ENCODE measurements at regions not wholly inside any gene's neighbourhood (a gene's known extent, or its start where the extent isn't known, plus 50 kb on each side); places are given as distances from the start of the nearest gene placed in this dataset.

- CTCF ChIA-PET, result no interaction called here
- no peak overlapping the region for H2AFZ ChIP-seq (ENCODE audit: low read length)
Measured at GRCh38 chr16:13858873-13859580, 60.9 kb upstream of the ERCC4 start.

GRCh38 chr16:13863075-13863765, 56.7 kb upstream of the ERCC4 start:
- H3K9me2 ChIP-seq (replicated peaks; ENCODE audit: low read length), result no peaks in the 10 kb centered on the region
- intact Hi-C loops (cut with micrococcal nuclease), result no loop called here
- no peaks in the 10 kb centered on the region for H3K9me3 ChIP-seq (ENCODE audit: low read length)
- TF ChIP-seq EZH2phosphoT487 (IDR thresholded peaks at IDR 0.05; ENCODE audit: borderline replicate concordance, low read length), result no peak
- TF ChIP-seq EZH2 (IDR thresholded peaks at IDR 0.05; ENCODE audit: low read length, unreplicated experiment), result no peak
- TF ChIP-seq CTCF (conservative IDR thresholded peaks at IDR 0.05; ENCODE audit: low read depth, low read length), result no peak
- no peak overlapping the region for H3K4me2 ChIP-seq (ENCODE audit: low read length)
- no TSS peak for BruUV-seq (replicated peaks)
- no peaks in the 10 kb centered on the region for H3K79me2 ChIP-seq (ENCODE audit: low read length)
- H3K9ac ChIP-seq (ENCODE audit: low read length), result no peak overlapping the region
- H2AFZ ChIP-seq (ENCODE audit: low read length), result no peak overlapping the region
- no peak overlapping the region for H3K27ac ChIP-seq (ENCODE audit: low read length)
- ChIA-PET POLR2A (ENCODE audit: unreplicated experiment) (no interaction called here), CTCF (no interaction called here)
- no peaks in the 10 kb centered on the region for H3K4me1 ChIP-seq (ENCODE audit: insufficient read depth, low read length)
- peaks cover 15% of the 10 kb centered on the region; the same call in 1 of the 2 replicates for H3K27me3 ChIP-seq (ENCODE audit: low read length)
- no peak overlapping the region for H3K4me3 ChIP-seq (ENCODE audit: low read length)
- H3F3A ChIP-seq (ENCODE audit: low read length, unreplicated experiment), result no peaks in the 10 kb centered on the region
- ATAC-seq (no peak), DNase-seq (no peak)
- H3K36me3 ChIP-seq (ENCODE audit: low read depth, low read length), result no peaks in the 10 kb centered on the region
- H4K20me1 ChIP-seq (ENCODE audit: low read length), result no peaks in the 10 kb centered on the region

More at GRCh38 chr16:13858873-13859580, 60.9 kb upstream of the ERCC4 start:
- Histone ChIP-seq H3K9me2 (replicated peaks; ENCODE audit: low read length) (no peaks in the 10 kb centered on the region), H4K20me1 (ENCODE audit: low read length) (no peaks in the 10 kb centered on the region), H3K4me3 (ENCODE audit: low read length) (no peak overlapping the region), H3K79me2 (ENCODE audit: low read length) (no peaks in the 10 kb centered on the region), H3K4me1 (ENCODE audit: insufficient read depth, low read length) (no peaks in the 10 kb centered on the region), H3K9ac (ENCODE audit: low read length) (no peak overlapping the region), H3K27me3 (ENCODE audit: low read length) (peaks cover 18% of the 10 kb centered on the region; the same call in 1 of the 2 replicates), H3K4me2 (ENCODE audit: low read length) (no peak overlapping the region), H3F3A (ENCODE audit: low read length, unreplicated experiment) (no peaks in the 10 kb centered on the region), H3K36me3 (ENCODE audit: low read depth, low read length) (no peaks in the 10 kb centered on the region), H3K9me3 (ENCODE audit: low read length) (no peaks in the 10 kb centered on the region), H3K27ac (ENCODE audit: low read length) (no peak overlapping the region)
- intact Hi-C loops (cut with micrococcal nuclease), result no loop called here
- BruUV-seq (replicated peaks), result no TSS peak
- no peak for TF ChIP-seq EZH2phosphoT487 (IDR thresholded peaks at IDR 0.05; ENCODE audit: borderline replicate concordance, low read length)
- no peak for TF ChIP-seq EZH2 (IDR thresholded peaks at IDR 0.05; ENCODE audit: low read length, unreplicated experiment)
- no peak for TF ChIP-seq CTCF (conservative IDR thresholded peaks at IDR 0.05; ENCODE audit: low read depth, low read length)
- POLR2A ChIA-PET (ENCODE audit: unreplicated experiment), result no interaction called here
- ATAC-seq (no peak), DNase-seq (no peak)

DNA sequence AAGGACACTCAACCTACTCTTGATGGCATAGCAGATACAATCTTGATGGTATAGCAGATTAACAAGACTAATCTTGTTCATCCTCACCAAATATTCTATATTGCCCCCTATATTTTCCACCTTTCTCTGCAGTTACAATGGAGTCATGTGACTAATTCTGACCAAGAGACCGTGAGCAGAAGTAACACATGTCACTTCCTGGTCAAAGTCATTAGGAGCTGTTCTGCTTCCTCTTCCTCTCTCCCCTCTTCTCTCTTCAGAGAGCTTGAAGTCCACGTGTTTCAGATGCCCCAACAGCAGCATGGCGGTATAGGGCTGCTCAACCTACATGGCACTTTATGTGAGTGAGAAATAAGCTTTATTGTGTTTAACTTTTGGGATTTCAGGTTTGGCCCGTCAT, 55.3 kb upstream of the ERCC4 start:
- H4K20me1 ChIP-seq (ENCODE audit: low read length), result no peaks in the 10 kb centered on the region
- no peaks in the 10 kb centered on the region for H3K79me2 ChIP-seq (ENCODE audit: low read length)
- intact Hi-C loops (cut with micrococcal nuclease), result no loop called here
- no peaks in the 10 kb centered on the region for H3F3A ChIP-seq (ENCODE audit: low read length, unreplicated experiment)
- BruUV-seq (replicated peaks), result no TSS peak
- no peak overlapping the region for H3K27ac ChIP-seq (ENCODE audit: low read length)
- peaks cover 12% of the 10 kb centered on the region; the same call in 1 of the 2 replicates for H3K27me3 ChIP-seq (ENCODE audit: low read length)
- no peak overlapping the region for H2AFZ ChIP-seq (ENCODE audit: low read length)
- no peaks in the 10 kb centered on the region for H3K9me2 ChIP-seq (replicated peaks; ENCODE audit: low read length)
- ATAC-seq (no peak), DNase-seq (no peak)
- no peak overlapping the region for H3K4me2 ChIP-seq (ENCODE audit: low read length)
- CTCF ChIA-PET, result no interaction called here
- no peaks in the 10 kb centered on the region for H3K36me3 ChIP-seq (ENCODE audit: low read depth, low read length)
- H3K4me1 ChIP-seq (ENCODE audit: insufficient read depth, low read length), result no peaks in the 10 kb centered on the region
- H3K9ac ChIP-seq (ENCODE audit: low read length), result no peak overlapping the region
- TF ChIP-seq EZH2phosphoT487 (IDR thresholded peaks at IDR 0.05; ENCODE audit: borderline replicate concordance, low read length), result no peak
- TF ChIP-seq EZH2 (IDR thresholded peaks at IDR 0.05; ENCODE audit: low read length, unreplicated experiment), result no peak
- no peak for TF ChIP-seq CTCF (conservative IDR thresholded peaks at IDR 0.05; ENCODE audit: low read depth, low read length)
- H3K9me3 ChIP-seq (ENCODE audit: low read length), result no peaks in the 10 kb centered on the region
- POLR2A ChIA-PET (ENCODE audit: unreplicated experiment), result no interaction called here
- no peak overlapping the region for H3K4me3 ChIP-seq (ENCODE audit: low read length)

All from PC-3 (cell line).